ENCODE measurements at regions not wholly inside any gene's neighbourhood (a gene's known extent, or its start where the extent isn't known, plus 50 kb on each side); places are given as distances from the start of the nearest gene placed in this dataset.

DNA sequence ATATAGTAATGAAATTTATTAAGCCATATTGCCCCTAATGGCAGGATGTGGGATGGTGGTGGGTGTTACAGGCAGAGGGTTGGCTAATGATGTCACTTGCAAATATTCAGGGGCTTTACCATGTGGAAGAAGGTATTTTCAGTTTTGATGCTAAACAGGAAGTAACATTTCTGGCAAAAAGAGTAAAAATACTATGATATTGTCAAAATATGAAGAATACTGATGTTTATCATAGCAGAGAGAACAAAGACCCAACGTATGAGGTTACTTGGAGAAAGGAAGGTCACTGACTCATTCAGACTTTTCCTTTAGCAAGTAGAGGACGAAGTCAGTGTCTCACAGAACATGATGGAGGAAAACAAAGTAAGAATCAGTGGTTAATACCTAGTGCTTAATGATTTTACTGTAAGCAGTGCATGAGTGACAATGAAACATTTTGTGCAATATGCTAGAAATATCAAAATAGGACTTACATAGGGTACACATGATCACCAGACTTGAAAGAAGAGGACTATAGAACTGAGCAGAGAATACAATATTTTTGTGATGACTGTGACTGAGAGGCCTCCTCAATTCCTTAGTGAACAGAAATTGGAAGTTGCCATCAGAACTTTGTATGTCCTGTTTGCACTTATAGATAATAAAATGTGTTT lies 89.7 kb upstream of the STEAP4 start:
- TF ChIP-seq, protein P1, sequence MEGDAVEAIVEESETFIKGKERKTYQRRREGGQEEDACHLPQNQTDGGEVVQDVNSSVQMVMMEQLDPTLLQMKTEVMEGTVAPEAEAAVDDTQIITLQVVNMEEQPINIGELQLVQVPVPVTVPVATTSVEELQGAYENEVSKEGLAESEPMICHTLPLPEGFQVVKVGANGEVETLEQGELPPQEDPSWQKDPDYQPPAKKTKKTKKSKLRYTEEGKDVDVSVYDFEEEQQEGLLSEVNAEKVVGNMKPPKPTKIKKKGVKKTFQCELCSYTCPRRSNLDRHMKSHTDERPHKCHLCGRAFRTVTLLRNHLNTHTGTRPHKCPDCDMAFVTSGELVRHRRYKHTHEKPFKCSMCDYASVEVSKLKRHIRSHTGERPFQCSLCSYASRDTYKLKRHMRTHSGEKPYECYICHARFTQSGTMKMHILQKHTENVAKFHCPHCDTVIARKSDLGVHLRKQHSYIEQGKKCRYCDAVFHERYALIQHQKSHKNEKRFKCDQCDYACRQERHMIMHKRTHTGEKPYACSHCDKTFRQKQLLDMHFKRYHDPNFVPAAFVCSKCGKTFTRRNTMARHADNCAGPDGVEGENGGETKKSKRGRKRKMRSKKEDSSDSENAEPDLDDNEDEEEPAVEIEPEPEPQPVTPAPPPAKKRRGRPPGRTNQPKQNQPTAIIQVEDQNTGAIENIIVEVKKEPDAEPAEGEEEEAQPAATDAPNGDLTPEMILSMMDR (conservative IDR thresholded peaks at IDR 0.05; ENCODE audit: control insufficient read depth, insufficient read depth, low read depth, low read length), result no peak
- no peak overlapping the region for H3K4me3 ChIP-seq (ENCODE audit: control insufficient read depth, low read depth, low read length)
- DNase-seq (ENCODE audit: low read depth), result no peak

DNA sequence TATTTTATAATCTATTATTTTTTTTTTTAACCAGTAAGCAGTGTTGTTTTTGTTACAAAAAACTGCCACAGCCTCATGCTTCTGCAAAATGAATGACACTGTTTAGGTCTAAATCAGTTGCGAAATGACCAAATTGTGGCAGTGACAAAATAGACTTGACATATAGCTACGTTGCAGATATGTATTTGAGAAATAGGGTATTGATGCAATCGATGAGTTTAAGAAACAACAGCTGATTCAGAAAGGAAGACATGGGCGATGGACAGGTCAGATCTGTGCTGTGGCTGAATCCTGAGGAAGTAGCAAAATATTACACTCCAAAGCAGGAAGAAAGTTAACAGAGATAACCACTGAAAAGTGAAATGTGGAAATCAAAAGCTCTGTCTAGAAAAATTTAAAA lies 89.0 kb upstream of the STEAP4 start:
- H3K4me3 ChIP-seq (ENCODE audit: control insufficient read depth, low read depth, low read length), result no peak overlapping the region
- TF ChIP-seq, protein P1 (conservative IDR thresholded peaks at IDR 0.05; ENCODE audit: control insufficient read depth, insufficient read depth, low read depth, low read length), result no peak
- DNase-seq (ENCODE audit: low read depth), result no peak

DNA sequence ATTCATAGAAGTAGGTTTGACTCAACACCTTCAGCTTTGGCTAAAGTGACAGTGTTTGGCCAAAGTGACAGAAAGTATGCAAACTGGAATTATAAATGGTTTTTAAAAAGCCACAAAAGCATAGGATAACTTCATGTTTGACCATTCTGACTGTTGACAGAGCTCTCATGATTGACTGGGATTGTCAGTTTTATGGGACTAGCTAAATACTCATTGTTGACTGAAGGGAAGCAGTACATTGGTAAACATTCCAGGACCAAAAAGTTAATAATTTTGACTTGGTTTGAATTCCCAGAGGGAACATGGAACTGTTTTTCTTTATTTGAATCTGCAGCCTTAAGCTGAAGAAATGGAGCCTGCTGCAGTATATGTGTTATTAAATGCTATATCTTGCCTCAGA lies 84.6 kb upstream of the STEAP4 start:
- no peak for DNase-seq (ENCODE audit: low read depth)
- no peak overlapping the region for H3K4me3 ChIP-seq (ENCODE audit: control insufficient read depth, low read depth, low read length)
- TF ChIP-seq, protein P1 (conservative IDR thresholded peaks at IDR 0.05; ENCODE audit: control insufficient read depth, insufficient read depth, low read depth, low read length), result no peak

DNA sequence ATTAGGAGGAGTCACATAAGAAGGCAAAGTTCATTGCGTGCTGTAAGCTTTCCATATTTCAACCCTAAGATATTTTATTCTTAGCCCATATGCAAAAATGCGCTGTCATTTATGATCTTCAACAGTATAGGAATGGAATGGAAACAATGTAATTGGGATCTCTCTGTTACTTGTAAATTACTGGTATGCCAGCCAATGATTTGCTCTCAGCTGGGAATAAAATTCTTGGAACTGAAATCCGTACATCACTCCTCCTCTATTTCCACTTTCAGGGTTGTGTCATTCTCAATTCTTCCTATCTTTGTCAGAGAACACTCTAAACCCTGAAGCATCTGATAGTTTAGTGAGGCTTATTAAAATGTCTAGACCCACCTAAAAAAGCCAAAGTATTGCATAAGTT lies 80.7 kb upstream of the STEAP4 start:
- TF ChIP-seq, protein P1 (conservative IDR thresholded peaks at IDR 0.05; ENCODE audit: control insufficient read depth, insufficient read depth, low read depth, low read length), result no peak
- H3K4me3 ChIP-seq (ENCODE audit: control insufficient read depth, low read depth, low read length), result no peak overlapping the region
- DNase-seq (ENCODE audit: low read depth), result no peak

DNA sequence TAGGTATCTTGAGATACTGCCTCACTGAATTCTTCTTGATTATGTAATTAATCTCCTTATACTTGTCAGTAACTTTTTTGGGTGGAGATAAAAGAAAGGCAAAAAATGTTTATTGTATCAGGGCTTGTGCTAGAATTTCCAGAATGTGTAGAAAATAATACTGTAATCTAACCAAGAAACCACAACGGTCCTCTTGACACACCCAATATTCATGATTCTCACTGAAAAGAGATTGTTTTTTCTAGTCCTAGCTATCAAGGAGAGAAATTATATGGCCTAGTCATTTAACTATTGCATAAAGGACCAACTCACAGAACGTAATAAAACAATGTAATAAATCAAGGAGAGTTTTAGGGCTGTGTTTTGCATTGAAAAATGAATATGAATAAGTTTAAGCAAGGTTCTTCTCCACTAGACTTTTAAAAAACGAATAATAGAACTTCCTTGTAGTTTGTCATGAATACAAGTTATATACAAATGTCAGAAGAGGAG lies 80.0 kb upstream of the STEAP4 start:
- TF ChIP-seq, protein P1 (conservative IDR thresholded peaks at IDR 0.05; ENCODE audit: control insufficient read depth, insufficient read depth, low read depth, low read length), result no peak
- DNase-seq (ENCODE audit: low read depth), result no peak
- H3K4me3 ChIP-seq (ENCODE audit: control insufficient read depth, low read depth, low read length), result no peak overlapping the region

DNA sequence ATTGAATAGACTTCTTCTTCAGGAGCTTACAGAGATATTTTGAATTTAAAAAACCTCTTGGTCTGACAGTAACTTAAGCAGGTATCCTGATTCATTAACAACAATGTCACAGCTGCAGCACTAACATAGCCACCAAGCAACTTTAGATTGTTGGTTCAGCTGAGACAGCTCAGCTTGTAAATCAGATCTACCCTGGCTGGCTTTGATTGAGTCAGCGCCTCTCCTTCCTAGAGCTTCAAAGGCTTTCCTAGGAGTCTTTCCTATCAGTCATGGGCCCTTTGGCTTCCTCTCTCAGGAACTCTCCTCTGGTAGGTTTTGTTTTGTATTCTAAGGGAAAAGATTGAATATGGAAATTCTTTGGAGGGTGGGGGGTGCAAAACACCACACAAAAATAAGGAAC lies 70.7 kb upstream of the STEAP4 start:
- TF ChIP-seq, protein P1 (conservative IDR thresholded peaks at IDR 0.05; ENCODE audit: control insufficient read depth, insufficient read depth, low read depth, low read length), result no peak
- peak; percentile 10 for DNase-seq (ENCODE audit: low read depth)
- H3K4me3 ChIP-seq (ENCODE audit: control insufficient read depth, low read depth, low read length), result no peak overlapping the region

Data from fibroblast of mammary gland (primary cell).